Endothelial cell of umbilical vein (primary cell): ENCODE measurements at regions not wholly inside any gene's neighbourhood (a gene's known extent, or its start where the extent isn't known, plus 50 kb on each side); places are given as distances from the start of the nearest gene placed in this dataset.

Experiments used
- BruUV-seq: library from RNA; stranded (reverse); fragments of 400-500 nt; replicated peaks from 2 replicates; lab custom pipeline; 2021; lab: Mats Ljungman, UMichigan
- CTCF ChIA-PET: fragments of 300-600, 350-600 bp; sonication (Branson Sonifier 250); formaldehyde crosslinking; loops from one replicate; lab custom pipeline; 2021; ENCODE audit warnings: antibody characterized with exemption, inconsistent platforms; lab: Charles Lee
- POLR2A ChIA-PET: fragments of 300-600, 350-600 bp; sonication (Branson Sonifier 250); formaldehyde crosslinking; loops from one replicate; lab custom pipeline; 2021; ENCODE audit warnings: antibody characterized with exemption, inconsistent platforms; lab: Charles Lee
- DNase-seq: peaks from one replicate; pipeline ENCODE4 v3.0.0-alpha.2; 2011; ENCODE audit warnings: low read depth, low spot score
- FAIRE-seq: peaks from 2 replicates; lab custom pipeline; 2011; peaks lifted over from hg19 to GRCh38; lab: Jason Lieb, UNC
- H2AFZ ChIP-seq: 2 replicates; pipeline ENCODE4 v1.6.0; 2012; ENCODE audit warnings: low read depth, low read length, control low read depth, inconsistent platforms
- H3K27ac ChIP-seq: 2 replicates; pipeline ENCODE4 v1.5.1; 2011; ENCODE audit warnings: low read depth, mild to moderate bottlenecking, control low read depth, low read length, moderate library complexity; ENCODE audit not compliant: insufficient read depth
- H3K27me3 ChIP-seq, 2 experiments: 2 replicates each; pipeline versions ENCODE4 v1.6.0 to v1.6.1; 2011; ENCODE audit warnings: low read length in 2 of 2, mixed read lengths in 1 of 2; ENCODE audit not compliant: control insufficient read depth in 2 of 2, insufficient read depth in 2 of 2
- H3K36me3 ChIP-seq, 2 experiments: 2 replicates in 1 of 2; 3 replicates in 1 of 2; pipeline ENCODE4 v1.5.1; 2011; ENCODE audit warnings: low read length in 2 of 2, mild to moderate bottlenecking in 1 of 2, moderate library complexity in 1 of 2; ENCODE audit not compliant: control insufficient read depth in 2 of 2, insufficient read depth in 2 of 2; ENCODE audit errors: extremely low read depth in 1 of 2
- H3K4me1 ChIP-seq: 3 replicates; pipeline ENCODE4 v1.5.1; 2011; ENCODE audit warnings: mild to moderate bottlenecking, low read length; ENCODE audit not compliant: control insufficient read depth, insufficient read depth; ENCODE audit errors: extremely low read depth
- H3K4me2 ChIP-seq: 2 replicates; pipeline ENCODE4 v1.6.1; 2011; ENCODE audit warnings: low read length, control low read depth, mixed read lengths; ENCODE audit not compliant: insufficient read depth
- H3K4me3 ChIP-seq, 3 experiments: fragments of 200-600 bp in 1 of 3; sonication (generic), shearing (Covaris generic) in 1 of 3; replicated peaks in 1 of 3; 2 replicates each; pipeline ENCODE4 v1.5.1; 2011 to 2016; ENCODE audit warnings: control low read depth in 3 of 3, low read length in 3 of 3, mild to moderate bottlenecking in 2 of 3, inconsistent platforms in 1 of 3, low read depth in 1 of 3, moderate library complexity in 1 of 3; ENCODE audit not compliant: insufficient read depth in 1 of 3
- H3K79me2 ChIP-seq: 2 replicates; pipeline ENCODE4 v1.6.0; 2012; ENCODE audit warnings: low read length, inconsistent platforms; ENCODE audit not compliant: control insufficient read depth, insufficient read depth
- H3K9ac ChIP-seq: replicated peaks from 2 replicates; pipeline ENCODE3; 2011; ENCODE audit warnings: low read length, control low read depth; ENCODE audit not compliant: insufficient read depth; ENCODE audit errors: extremely low read depth
- H3K9me1 ChIP-seq: replicated peaks from 3 replicates; pipeline ENCODE4 v1.6.0; 2011; ENCODE audit warnings: mild to moderate bottlenecking, low read length; ENCODE audit not compliant: control insufficient read depth, insufficient read depth; ENCODE audit errors: extremely low read depth
- H3K9me3 ChIP-seq: replicated peaks from 2 replicates; pipeline ENCODE4 v1.5.1; 2012; ENCODE audit warnings: low read length, inconsistent platforms; ENCODE audit not compliant: control insufficient read depth, insufficient read depth
- H4K20me1 ChIP-seq: replicated peaks from 2 replicates; pipeline ENCODE3; 2011; ENCODE audit warnings: mild to moderate bottlenecking, low read length; ENCODE audit not compliant: control insufficient read depth, insufficient read depth; ENCODE audit errors: extremely low read depth
- EZH2 ChIP-seq: IDR thresholded peaks from 2 replicates; pipeline ENCODE4 v1.6.1; 2012; ENCODE audit warnings: borderline replicate concordance, low read depth, mild to moderate bottlenecking, moderate library complexity, low read length, inconsistent platforms; ENCODE audit not compliant: severe bottlenecking
- FOS ChIP-seq: IDR thresholded peaks from 2 replicates; pipeline ENCODE4 v1.6.1; 2011; ENCODE audit warnings: mild to moderate bottlenecking, low read length, moderate library complexity, borderline replicate concordance; ENCODE audit not compliant: insufficient read depth
- GATA2 ChIP-seq: IDR thresholded peaks from 2 replicates; pipeline ENCODE4 v1.7.0; 2011; ENCODE audit warnings: low read depth, mild to moderate bottlenecking, moderate library complexity, mixed read lengths, low read length; ENCODE audit not compliant: insufficient read length, insufficient read depth
- JUN ChIP-seq: IDR thresholded peaks from 2 replicates; pipeline ENCODE4 v1.6.1; 2011; ENCODE audit warnings: borderline replicate concordance, low read depth; ENCODE audit not compliant: insufficient read length, insufficient read depth
- MYC ChIP-seq: IDR thresholded peaks from one replicate; pipeline ENCODE4 v1.6.1; 2011; ENCODE audit warnings: mild to moderate bottlenecking, low read depth, low read length
- POLR2A ChIP-seq: IDR thresholded peaks from 2 replicates; pipeline ENCODE4 v1.6.1; 2012; ENCODE audit warnings: low read depth, mild to moderate bottlenecking, control low read depth, low read length
- POLR2AphosphoS5 ChIP-seq: IDR thresholded peaks from 2 replicates; pipeline ENCODE4 v1.6.1; 2012; ENCODE audit warnings: low read depth, mild to moderate bottlenecking, control low read depth, low read length, moderate library complexity; ENCODE audit not compliant: insufficient read depth
- dilution Hi-C: fragments of 300-500 bp; cut with MboI; formaldehyde crosslinking; loops from one replicate; pipeline ENCODE4 v1.15.0; 2019; ENCODE audit warnings: low sequenced_read_pairs; ENCODE audit not compliant: extremely low pct_ligation_motif_present
- intact Hi-C: fragments of 100-400 bp; cut with micrococcal nuclease; formaldehyde crosslinking; loops from one replicate; pipeline ENCODE4 v1.10.0; 2022
- TF ChIP-seq, protein P1 (sequence below): IDR thresholded peaks from 2 replicates; pipeline ENCODE4 v1.6.1; 2011; ENCODE audit not compliant: insufficient read depth, insufficient read length
- TF ChIP-seq, protein P2 (sequence below), 2 donors: IDR thresholded peaks; 1 replicate in 1 of 2; 2 replicates in 1 of 2; pipeline ENCODE4 v1.5.1; 2011; ENCODE audit warnings: low read length in 2 of 2, mild to moderate bottlenecking in 2 of 2, moderate library complexity in 2 of 2, control low read depth in 1 of 2, inconsistent platforms in 1 of 2, low read depth in 1 of 2; ENCODE audit not compliant: insufficient read depth in 1 of 2; ENCODE audit errors: extremely low read depth in 1 of 2

DNA sequence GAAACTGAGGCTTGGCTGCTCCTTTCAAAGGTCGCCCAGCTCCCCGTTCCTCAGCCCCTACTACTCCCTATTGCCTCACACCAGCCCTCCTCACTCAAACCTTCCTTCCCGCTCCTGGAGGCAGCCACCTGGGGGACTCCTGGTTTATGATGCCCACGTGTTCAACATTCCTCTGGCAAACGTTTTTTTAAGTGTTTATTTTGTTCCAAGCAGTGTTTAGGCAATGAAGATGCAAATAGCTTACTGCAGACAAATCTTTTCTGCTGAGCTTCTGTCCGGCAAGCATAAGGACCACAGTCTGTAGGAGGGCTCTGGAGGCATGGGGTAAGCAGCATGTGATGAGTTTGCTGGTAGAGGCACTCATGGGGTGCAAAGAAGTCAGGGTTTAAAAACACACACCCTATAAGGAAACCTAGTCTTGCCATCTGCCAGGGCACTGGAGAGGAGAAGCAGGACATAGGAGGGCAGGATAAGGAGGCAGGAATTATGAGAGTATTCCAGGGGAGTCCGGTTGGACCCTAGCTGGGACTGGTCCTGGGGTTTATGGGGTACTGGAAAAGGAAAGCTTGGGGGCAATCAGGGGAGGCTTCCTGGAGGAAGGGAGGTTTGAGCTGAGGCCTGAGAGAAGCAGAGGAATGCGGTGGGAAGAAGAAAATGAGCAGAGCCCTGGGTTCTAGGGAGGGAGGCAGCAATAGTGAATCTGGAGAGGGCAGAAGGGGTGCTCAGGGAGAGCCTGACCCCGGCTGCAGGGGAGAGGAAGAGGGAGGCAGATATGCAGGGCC is 123.3 kb downstream of the NCOR2 start:
- ChIA-PET CTCF (interaction anchor here (3.8 kb wide), 1 partner anchor 10 kb away, joined by 12 read pairs; no protein-coding TSS in a partner anchor), POLR2A (interaction anchor here (1.2 kb wide), 1 partner anchor 11 kb away, joined by 4 read pairs; no protein-coding TSS in a partner anchor)
- H3K4me3 ChIP-seq = no peak overlapping the region
- H4K20me1 ChIP-seq = no peaks in the 10 kb centered on the region
- dilution Hi-C loops = no loop called here
- FAIRE-seq = no peak
- intact Hi-C loops = no loop called here
- TF ChIP-seq, protein P1, sequence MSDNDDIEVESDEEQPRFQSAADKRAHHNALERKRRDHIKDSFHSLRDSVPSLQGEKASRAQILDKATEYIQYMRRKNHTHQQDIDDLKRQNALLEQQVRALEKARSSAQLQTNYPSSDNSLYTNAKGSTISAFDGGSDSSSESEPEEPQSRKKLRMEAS = no peak
- TF ChIP-seq JUN = no peak
- TF ChIP-seq POLR2AphosphoS5 = no peak
- TF ChIP-seq EZH2 = no peak
- TF ChIP-seq POLR2A = no peak
- no peak for TF ChIP-seq GATA2
- no peak for TF ChIP-seq FOS
- no peak for TF ChIP-seq MYC
- TF ChIP-seq, protein P2, sequence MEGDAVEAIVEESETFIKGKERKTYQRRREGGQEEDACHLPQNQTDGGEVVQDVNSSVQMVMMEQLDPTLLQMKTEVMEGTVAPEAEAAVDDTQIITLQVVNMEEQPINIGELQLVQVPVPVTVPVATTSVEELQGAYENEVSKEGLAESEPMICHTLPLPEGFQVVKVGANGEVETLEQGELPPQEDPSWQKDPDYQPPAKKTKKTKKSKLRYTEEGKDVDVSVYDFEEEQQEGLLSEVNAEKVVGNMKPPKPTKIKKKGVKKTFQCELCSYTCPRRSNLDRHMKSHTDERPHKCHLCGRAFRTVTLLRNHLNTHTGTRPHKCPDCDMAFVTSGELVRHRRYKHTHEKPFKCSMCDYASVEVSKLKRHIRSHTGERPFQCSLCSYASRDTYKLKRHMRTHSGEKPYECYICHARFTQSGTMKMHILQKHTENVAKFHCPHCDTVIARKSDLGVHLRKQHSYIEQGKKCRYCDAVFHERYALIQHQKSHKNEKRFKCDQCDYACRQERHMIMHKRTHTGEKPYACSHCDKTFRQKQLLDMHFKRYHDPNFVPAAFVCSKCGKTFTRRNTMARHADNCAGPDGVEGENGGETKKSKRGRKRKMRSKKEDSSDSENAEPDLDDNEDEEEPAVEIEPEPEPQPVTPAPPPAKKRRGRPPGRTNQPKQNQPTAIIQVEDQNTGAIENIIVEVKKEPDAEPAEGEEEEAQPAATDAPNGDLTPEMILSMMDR (IDR thresholded peaks at IDR 0.05; ENCODE audit: extremely low read depth in 1 of 2, insufficient read depth in 1 of 2, low read depth in 1 of 2, low read length in 2 of 2) = no peak
- no peaks in the 10 kb centered on the region for H3K9me1 ChIP-seq
- BruUV-seq = no TSS peak
- no peaks in the 10 kb centered on the region for H3K79me2 ChIP-seq
- H3K27me3 ChIP-seq = no peaks in the 10 kb centered on the region
- H3K4me2 ChIP-seq = no peak overlapping the region
- no peak overlapping the region for H2AFZ ChIP-seq
- H3K27ac ChIP-seq = no peak overlapping the region
- H3K9me3 ChIP-seq = no peaks in the 10 kb centered on the region
- peaks cover 0 to 5% of the 10 kb centered on the region in 2 experiments for H3K36me3 ChIP-seq
- peaks cover 27% of the 10 kb centered on the region for H3K4me1 ChIP-seq
- no peak overlapping the region for H3K9ac ChIP-seq
- DNase-seq = no peak
